ENCODE measurements at regions not wholly inside any gene's neighbourhood (a gene's known extent, or its start where the extent isn't known, plus 50 kb on each side); places are given as distances from the start of the nearest gene placed in this dataset.

- CTCF ChIA-PET (ENCODE audit: partially characterized antibody) = interaction anchor here (0.6 to 1.0 kb wide), 2 partner anchors 16 to 213 kb away, joined by 3 read pairs; no protein-coding TSS in a partner anchor
- H2BK5ac ChIP-seq (ENCODE audit: low read depth, low read length) = no peak overlapping the region
- no peaks in the 10 kb centered on the region for H3K79me1 ChIP-seq (ENCODE audit: low read depth, low read length)
- POLR2A ChIA-PET (ENCODE audit: partially characterized antibody) = no interaction called here
- H2AFZ ChIP-seq (ENCODE audit: low read length) = no peak overlapping the region
- H2BK20ac ChIP-seq (ENCODE audit: low read length) = no peak overlapping the region
- no peaks in the 10 kb centered on the region for H3K27me3 ChIP-seq (replicated peaks in 1 of 4; ENCODE audit: control insufficient read depth in 3 of 4, extremely low read depth in 1 of 4, insufficient read depth in 3 of 4, low read length in 3 of 4)
- no peaks in the 10 kb centered on the region for H3K36me3 ChIP-seq (ENCODE audit: control insufficient read depth in 2 of 4, insufficient read depth in 4 of 4, low read length in 3 of 4)
- H3K4me2 ChIP-seq (ENCODE audit: insufficient read depth in 1 of 2, low read depth in 2 of 2, low read length in 2 of 2) = no peak overlapping the region
- H3K9ac ChIP-seq (replicated peaks in 1 of 4; ENCODE audit: extremely low read depth in 1 of 4, low read depth in 3 of 4, low read length in 3 of 4) = no peak overlapping the region
- H3K4ac ChIP-seq (replicated peaks; ENCODE audit: insufficient read length, low read depth, low read length) = no peak overlapping the region
- H3K9me3 ChIP-seq (ENCODE audit: insufficient read depth in 2 of 2, low read depth in 1 of 2, low read length in 1 of 2) = no peaks in the 10 kb centered on the region
- DNase-seq (ENCODE audit: low read depth in 1 of 2, low spot score in 2 of 2) (no peak), FAIRE-seq (no peak)
- no peaks in the 10 kb centered on the region for H3K4me1 ChIP-seq (replicated peaks in 1 of 4; ENCODE audit: control insufficient read depth in 3 of 4, insufficient read depth in 4 of 4, low read length in 3 of 4)
- H4K8ac ChIP-seq (ENCODE audit: extremely low read depth, insufficient read depth, low read length) = no peak overlapping the region
- no peak overlapping the region for H2BK15ac ChIP-seq (ENCODE audit: low read length)
- H3K79me2 ChIP-seq (ENCODE audit: control insufficient read depth in 1 of 2, insufficient read depth in 2 of 2, low read length in 2 of 2) = no peaks in the 10 kb centered on the region
- no peak overlapping the region for H2BK120ac ChIP-seq (replicated peaks; ENCODE audit: low read depth, low read length)
- no peak overlapping the region for H3K18ac ChIP-seq (ENCODE audit: extremely low read depth, low read length)
- H3K56ac ChIP-seq (replicated peaks; ENCODE audit: insufficient read length, low read depth, low read length) = no peak overlapping the region
- no peak overlapping the region for H2BK12ac ChIP-seq (ENCODE audit: low read depth, low read length)
- H4K91ac ChIP-seq (replicated peaks; ENCODE audit: insufficient read length, low read length) = no peak overlapping the region
- H3K14ac ChIP-seq (ENCODE audit: insufficient read length) = no peak overlapping the region
- no peak overlapping the region for H3K4me3 ChIP-seq (ENCODE audit: extremely low read depth in 1 of 4, insufficient read depth in 2 of 4, low read depth in 3 of 4, low read length in 4 of 4)
- no peaks in the 10 kb centered on the region for H4K20me1 ChIP-seq (replicated peaks in 1 of 2; ENCODE audit: control insufficient read depth in 1 of 2, insufficient read depth in 2 of 2, low read length in 2 of 2)
- no peak overlapping the region for H3K23ac ChIP-seq (ENCODE audit: insufficient read length)
- H3K23me2 ChIP-seq (ENCODE audit: low read depth, low read length) = no peaks in the 10 kb centered on the region
- no peak overlapping the region for H4K5ac ChIP-seq (ENCODE audit: insufficient read length, low read depth, low read length)
- no peak overlapping the region for H2AK5ac ChIP-seq (ENCODE audit: low read depth, low read length)
- no peak overlapping the region for H3K27ac ChIP-seq (ENCODE audit: low read depth, low read length)
- TF ChIP-seq RBBP5 (IDR thresholded peaks at IDR 0.05; ENCODE audit: borderline replicate concordance, low read depth, low read length) (no peak), KDM4A (IDR thresholded peaks at IDR 0.05; ENCODE audit: low read depth, low read length, severe bottlenecking) (no peak), EZH2 (IDR thresholded peaks at IDR 0.05; ENCODE audit: low read depth, low read length, severe bottlenecking) (no peak), CHD2 (IDR thresholded peaks at IDR 0.05; ENCODE audit: low read length) (no peak), KDM1A (IDR thresholded peaks at IDR 0.05; ENCODE audit: borderline replicate concordance, low read length) (no peak), CBX5 (IDR thresholded peaks at IDR 0.05; ENCODE audit: low read depth, low read length) (no peak), RAD21 (IDR thresholded peaks at IDR 0.05 in 1 of 2, conservative IDR thresholded peaks at IDR 0.05 in 1 of 2; ENCODE audit: low read depth in 2 of 2, low read length in 2 of 2) (no peak), SP4 (IDR thresholded peaks at IDR 0.05; ENCODE audit: low read length) (no peak), FOSL1 (IDR thresholded peaks at IDR 0.05; ENCODE audit: insufficient read depth, low read depth, low read length) (no peak), TCF12 (IDR thresholded peaks at IDR 0.05; ENCODE audit: low read depth, low read length) (no peak), RNF2 (IDR thresholded peaks at IDR 0.05; ENCODE audit: borderline replicate concordance, low read depth, low read length, missing control alignments, poor library complexity, severe bottlenecking) (no peak), SP2 (IDR thresholded peaks at IDR 0.05; ENCODE audit: low read length) (no peak), BCL11A (IDR thresholded peaks at IDR 0.05; ENCODE audit: low read depth in 2 of 2, low read length in 2 of 2) (no peak), BACH1 (IDR thresholded peaks at IDR 0.05; ENCODE audit: low read length) (no peak)
- TF ChIP-seq, protein P1, sequence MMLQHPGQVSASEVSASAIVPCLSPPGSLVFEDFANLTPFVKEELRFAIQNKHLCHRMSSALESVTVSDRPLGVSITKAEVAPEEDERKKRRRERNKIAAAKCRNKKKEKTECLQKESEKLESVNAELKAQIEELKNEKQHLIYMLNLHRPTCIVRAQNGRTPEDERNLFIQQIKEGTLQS (IDR thresholded peaks at IDR 0.05; ENCODE audit: insufficient read depth, low read depth, low read length) = no peak
Observed at GRCh38 chr3:178100908-178101307, 435.3 kb upstream of the KCNMB2 start.
